ENCODE measurements at regions not wholly inside any gene's neighbourhood (a gene's known extent, or its start where the extent isn't known, plus 50 kb on each side); places are given as distances from the start of the nearest gene placed in this dataset.

- TF ChIP-seq CTCF (IDR thresholded peaks at IDR 0.05; ENCODE audit: insufficient read depth, low read length, poor library complexity, severe bottlenecking) (no peak), EZH2phosphoT487 (conservative IDR thresholded peaks at IDR 0.05; ENCODE audit: low read length) (no peak)
Measured at GRCh38 chr4:135601351-135601750, 1399.8 kb upstream of the PABPC4L start.

Data from SU-DHL-6 (cell line).